ENCODE measurements at regions not wholly inside any gene's neighbourhood (a gene's known extent, or its start where the extent isn't known, plus 50 kb on each side); places are given as distances from the start of the nearest gene placed in this dataset.

- ChIA-PET SMC1A (ENCODE audit: uncharacterized antibody, unreplicated experiment) (no interaction called here), RAD21 (ENCODE audit: unreplicated experiment) (no interaction called here), CTCF (no interaction called here), POLR2A (no interaction called here)
- no peaks in the 10 kb centered on the region for H3K36me3 ChIP-seq (ENCODE audit: control insufficient read depth in 2 of 2, insufficient read depth in 2 of 2, low read length in 1 of 2)
- TF ChIP-seq SMAD1 (IDR thresholded peaks at IDR 0.05; ENCODE audit: low read depth, partially characterized antibody), result no peak
- no peak for TF ChIP-seq FOXM1 (IDR thresholded peaks at IDR 0.05; ENCODE audit: low read depth, low read length)
- TF ChIP-seq NRF1 (conservative IDR thresholded peaks at IDR 0.05; ENCODE audit: low read depth, low read length), result no peak
- TF ChIP-seq E4F1 (IDR thresholded peaks at IDR 0.05; ENCODE audit: borderline replicate concordance, partially characterized antibody), result no peak
- no peak for TF ChIP-seq BCL3 (IDR thresholded peaks at IDR 0.05; ENCODE audit: borderline replicate concordance, insufficient read depth, low read depth, low read length, poor library complexity, severe bottlenecking)
- no peak for TF ChIP-seq MEF2B (IDR thresholded peaks at IDR 0.05; ENCODE audit: partially characterized antibody, poor library complexity, severe bottlenecking)
- no peak for TF ChIP-seq TAF1 (IDR thresholded peaks at IDR 0.05; ENCODE audit: borderline replicate concordance, low read depth, low read length)
- no peak for TF ChIP-seq MLLT1 (IDR thresholded peaks at IDR 0.05)
- TF ChIP-seq HCFC1 (IDR thresholded peaks at IDR 0.05; ENCODE audit: low read length), result no peak
- TF ChIP-seq IRF3 (IDR thresholded peaks at IDR 0.05), result no peak
- TF ChIP-seq CTCF (IDR thresholded peaks at IDR 0.05 in 2 of 3, conservative IDR thresholded peaks at IDR 0.05 in 1 of 3; ENCODE audit: control insufficient read depth in 2 of 3, extremely low read depth in 1 of 3, insufficient read depth in 1 of 3, low read depth in 3 of 3, low read length in 3 of 3), result no peak
- TF ChIP-seq NFIC (IDR thresholded peaks at IDR 0.05; ENCODE audit: low read depth, low read length), result no peak
- TF ChIP-seq FOS (IDR thresholded peaks at IDR 0.05; ENCODE audit: borderline replicate concordance, extremely low read depth, insufficient read length), result no peak
- TF ChIP-seq NR2C1 (IDR thresholded peaks at IDR 0.05), result no peak
- TF ChIP-seq TBL1XR1 (IDR thresholded peaks at IDR 0.05; ENCODE audit: low read depth, low read length), result no peak
- in situ Hi-C loops (cut with MboI) (no loop called here), intact Hi-C loops (cut with micrococcal nuclease; ENCODE audit: unreplicated experiment) (no loop called here)
- no peak overlapping the region for H2AFZ ChIP-seq (ENCODE audit: control insufficient read depth, low read depth, low read length)
- H4K20me1 ChIP-seq (ENCODE audit: control insufficient read depth, insufficient read depth), result no peaks in the 10 kb centered on the region
- FAIRE-seq (no peak), ATAC-seq (no peak), DNase-seq (ENCODE audit: low read depth, low spot score) (no peak)
- no TSS peak for BruUV-seq (replicated peaks)
- H3K4me2 ChIP-seq (ENCODE audit: control insufficient read depth, insufficient read depth), result no peak overlapping the region
- no peaks in the 10 kb centered on the region for H3K27me3 ChIP-seq (replicated peaks in 1 of 2; ENCODE audit: control insufficient read depth in 2 of 2, insufficient read depth in 2 of 2, low read length in 1 of 2)
- no peak overlapping the region for H3K9ac ChIP-seq (ENCODE audit: control insufficient read depth, insufficient read depth, low read length)
- no peaks in the 10 kb centered on the region for H3K4me1 ChIP-seq (ENCODE audit: control insufficient read depth, insufficient read depth, low read length)
- H3K4me3 ChIP-seq, result no peak overlapping the region
- H3K79me2 ChIP-seq (ENCODE audit: control insufficient read depth, insufficient read depth, low read length), result no peaks in the 10 kb centered on the region
- no peaks in the 10 kb centered on the region for H3K9me3 ChIP-seq (replicated peaks; ENCODE audit: control insufficient read depth, insufficient read depth, low read length)
- H3K27ac ChIP-seq (ENCODE audit: control insufficient read depth, insufficient read depth), result no peak overlapping the region
Measured at GRCh38 chr4:19677211-19677610, 574.5 kb upstream of the SLIT2 start.

Data from GM12878 (cell line).